IMR-90 (cell line): ENCODE measurements at regions not wholly inside any gene's neighbourhood (a gene's known extent, or its start where the extent isn't known, plus 50 kb on each side); places are given as distances from the start of the nearest gene placed in this dataset.

Source experiments
- ATAC-seq: fragments of 200-7000 bp; cut with Tn5 transposase; 2 replicates; pipeline ENCODE4 v1.9.1; 2020; ENCODE audit warnings: low read depth, mild to moderate bottlenecking, moderate library complexity
- BruUV-seq: library from RNA; stranded (reverse); fragments of 400-500 nt; replicated peaks from 2 replicates; lab custom pipeline; 2021; lab: Mats Ljungman, UMichigan
- CTCF ChIA-PET: fragments of 300-600 bp; formaldehyde crosslinking; extraction: SDS; loops from one replicate; lab custom pipeline; 2021; ENCODE audit warnings: antibody characterized with exemption; lab: Yijun Ruan, JAX
- POLR2A ChIA-PET: fragments of 300-600 bp; sonication (Branson Sonifier 250); formaldehyde crosslinking; loops from one replicate; lab custom pipeline; 2022; ENCODE audit warnings: antibody characterized with exemption; ENCODE audit not compliant: unreplicated experiment; lab: Charles Lee
- DNase-seq: peaks from one replicate; pipeline ENCODE4 v3.0.0; 2013
- H2AFZ ChIP-seq: replicated peaks from 2 replicates; pipeline ENCODE3; 2013; ENCODE audit warnings: low read length, mild to moderate bottlenecking; ENCODE audit not compliant: poor library complexity
- H2AK5ac ChIP-seq: 2 replicates; pipeline ENCODE4 v1.6.1; 2013; ENCODE audit warnings: low read depth, low read length, inconsistent platforms
- H2AK9ac ChIP-seq: replicated peaks from 2 replicates; pipeline ENCODE3; 2013; ENCODE audit warnings: mild to moderate bottlenecking, low read depth, low read length, moderate library complexity; ENCODE audit not compliant: poor library complexity
- H2BK120ac ChIP-seq: 2 replicates; pipeline ENCODE4 v1.6.1; 2013; ENCODE audit warnings: low read depth, low read length, inconsistent platforms
- H2BK15ac ChIP-seq: 3 replicates; pipeline ENCODE4 v1.6.1; 2013; ENCODE audit warnings: low read depth, low read length, inconsistent platforms
- H2BK20ac ChIP-seq: 2 replicates; pipeline ENCODE4 v1.6.1; 2013; ENCODE audit warnings: low read depth, mild to moderate bottlenecking, inconsistent platforms, low read length, moderate library complexity
- H2BK5ac ChIP-seq: 2 replicates; pipeline ENCODE4 v1.6.1; 2013; ENCODE audit warnings: mild to moderate bottlenecking, low read depth, low read length, inconsistent platforms; ENCODE audit not compliant: poor library complexity, severe bottlenecking
- H3K14ac ChIP-seq: replicated peaks from 2 replicates; pipeline ENCODE4 v1.6.1; 2013; ENCODE audit warnings: low read depth, low read length, inconsistent platforms
- H3K18ac ChIP-seq: 2 replicates; pipeline ENCODE4 v1.6.1; 2013; ENCODE audit warnings: low read depth, low read length, control low read depth
- H3K23ac ChIP-seq: 2 replicates; pipeline ENCODE4 v1.6.1; 2013; ENCODE audit warnings: low read depth, low read length, inconsistent platforms
- H3K27ac ChIP-seq: 2 replicates; pipeline ENCODE4 v1.5.1; 2013; ENCODE audit warnings: mild to moderate bottlenecking, control low read depth, low read length; ENCODE audit not compliant: insufficient read depth
- H3K27me3 ChIP-seq: 2 replicates; pipeline ENCODE4 v1.6.1; 2013; ENCODE audit warnings: low read length; ENCODE audit not compliant: control insufficient read depth, insufficient read depth
- H3K36me3 ChIP-seq: 2 replicates; pipeline ENCODE4 v1.6.1; 2013; ENCODE audit warnings: low read length, mixed read lengths; ENCODE audit not compliant: control insufficient read depth, insufficient read depth
- H3K4ac ChIP-seq: 2 replicates; pipeline ENCODE4 v1.6.1; 2013; ENCODE audit warnings: low read depth, low read length, inconsistent platforms
- H3K4me1 ChIP-seq: 2 replicates; pipeline ENCODE4 v1.6.1; 2013; ENCODE audit warnings: low read length, mixed read lengths; ENCODE audit not compliant: control insufficient read depth, insufficient read depth
- H3K4me2 ChIP-seq: 2 replicates; pipeline ENCODE4 v1.6.1; 2013; ENCODE audit warnings: low read depth, mild to moderate bottlenecking, control low read depth, low read length, moderate library complexity
- H3K4me3 ChIP-seq: 2 replicates; pipeline ENCODE4 v1.5.1; 2013; ENCODE audit warnings: low read depth, mild to moderate bottlenecking, control low read depth, low read length, moderate library complexity; ENCODE audit not compliant: insufficient read depth
- H3K56ac ChIP-seq: 2 replicates; pipeline ENCODE4 v1.6.1; 2013; ENCODE audit warnings: low read length, inconsistent platforms; ENCODE audit not compliant: insufficient read depth; ENCODE audit errors: extremely low read depth
- H3K79me1 ChIP-seq, 2 experiments: 2 replicates each; pipeline ENCODE4 v1.6.1; 2013; ENCODE audit warnings: low read length in 2 of 2, inconsistent platforms in 1 of 2, low read depth in 1 of 2
- H3K9ac ChIP-seq: 2 replicates; pipeline ENCODE4 v1.6.1; 2013; ENCODE audit warnings: low read depth, low read length, control low read depth
- H3K9me1 ChIP-seq: 2 replicates; pipeline ENCODE4 v1.6.1; 2013; ENCODE audit warnings: low read length, inconsistent platforms; ENCODE audit not compliant: insufficient read depth
- H3K9me3 ChIP-seq: 2 replicates; pipeline ENCODE4 v1.6.1; 2013; ENCODE audit warnings: low read length; ENCODE audit not compliant: control insufficient read depth, insufficient read depth
- H4K20me1 ChIP-seq: 2 replicates; pipeline ENCODE4 v1.6.1; 2013; ENCODE audit warnings: low read length, inconsistent platforms; ENCODE audit not compliant: insufficient read depth
- H4K5ac ChIP-seq: 2 replicates; pipeline ENCODE4 v1.6.1; 2013; ENCODE audit warnings: mild to moderate bottlenecking, low read depth, low read length, control low read depth
- H4K8ac ChIP-seq, 2 experiments: 2 replicates each; pipeline ENCODE4 v1.6.1; 2013; ENCODE audit warnings: low read depth in 2 of 2, low read length in 2 of 2, control low read depth in 1 of 2, inconsistent platforms in 1 of 2
- H4K91ac ChIP-seq: 2 replicates; pipeline ENCODE4 v1.6.1; 2013; ENCODE audit warnings: low read depth, low read length, inconsistent platforms; ENCODE audit not compliant: insufficient read depth
- FOS ChIP-seq: fragments of 150-350 bp; IDR thresholded peaks from 2 replicates; pipeline ENCODE4 v1.6.1; 2016; ENCODE audit warnings: low read depth, low read length
- MAFK ChIP-seq: IDR thresholded peaks from 2 replicates; pipeline ENCODE4 v1.6.1; 2012; ENCODE audit warnings: low read depth, low read length, improper control_type of control experiment
- MXI1 ChIP-seq: IDR thresholded peaks from 2 replicates; pipeline ENCODE4 v1.6.1; 2012; ENCODE audit warnings: low read depth, mild to moderate bottlenecking, low read length, moderate library complexity, borderline replicate concordance
- POLR2A ChIP-seq: IDR thresholded peaks from 2 replicates; pipeline ENCODE4 v1.6.1; 2012; ENCODE audit warnings: mild to moderate bottlenecking, low read depth, low read length
- RCOR1 ChIP-seq: IDR thresholded peaks from 2 replicates; pipeline ENCODE4 v1.6.1; 2012; ENCODE audit warnings: mild to moderate bottlenecking, low read length, improper control_type of control experiment; ENCODE audit not compliant: insufficient replicate concordance
- WGBS, 2 experiments: methylation state at CpG; one replicate each; pipeline versions ENCODE4 v1.1.5 to v1.1.7; 2013; ENCODE audit warnings: missing lambda C conversion rate in 2 of 2; ENCODE audit not compliant: insufficient read length in 1 of 2; ENCODE audit errors: extremely low coverage in 2 of 2; 5-methylcytosine and 5-hydroxymethylcytosine counted together
- dilution Hi-C: fragments of 300-500 bp; cut with HindIII; formaldehyde crosslinking; loops from one replicate; pipeline ENCODE4 v1.14.3; 2018; ENCODE audit warnings: low sequenced_read_pairs; ENCODE audit not compliant: unreplicated experiment
- in situ Hi-C: fragments of 300-500 bp; cut with MboI; formaldehyde crosslinking; loops from 3 replicates; pipeline ENCODE4 v1.14.3; 2019; ENCODE audit warnings: low sequenced_read_pairs, inconsistent platforms, mixed read lengths
- intact Hi-C: fragments of 100-400 bp; cut with micrococcal nuclease; formaldehyde crosslinking; loops from 2 replicates; pipeline ENCODE4 v1.10.0; 2022

DNA sequence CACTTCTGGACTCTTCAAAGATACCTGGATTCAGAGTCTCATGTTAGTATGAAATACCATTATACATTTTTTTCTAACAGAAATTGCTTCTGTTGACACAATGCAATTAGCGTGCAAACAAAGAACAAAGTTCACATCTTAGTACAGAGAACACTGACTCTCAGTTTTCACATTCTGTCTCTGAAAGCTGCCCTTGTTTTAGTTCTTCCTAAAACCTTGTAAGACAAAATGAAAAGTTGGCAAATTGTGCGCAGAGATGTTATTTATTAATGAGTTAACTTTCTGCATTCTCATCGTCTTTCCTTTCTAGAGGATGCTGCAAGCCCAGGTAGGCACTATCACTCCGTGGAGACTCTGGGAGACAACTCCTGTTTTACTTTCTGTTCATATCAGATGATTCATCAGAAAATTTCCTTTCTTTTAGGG, 377.3 kb upstream of the POU3F3 start:
- Histone ChIP-seq H3K4me3 (no peak overlapping the region), H2BK5ac (no peak overlapping the region), H4K5ac (no peak overlapping the region), H3K14ac (no peak overlapping the region), H3K4ac (no peak overlapping the region), H3K9ac (no peak overlapping the region), H3K27me3 (no peaks in the 10 kb centered on the region), H3K23ac (no peak overlapping the region), H4K8ac (no peak overlapping the region), H3K56ac (no peak overlapping the region), H2AFZ (no peak overlapping the region), H3K79me1 (no peaks in the 10 kb centered on the region), H3K36me3 (no peaks in the 10 kb centered on the region), H4K91ac (no peak overlapping the region), H3K27ac (no peak overlapping the region), H3K18ac (no peak overlapping the region), H3K4me2 (no peak overlapping the region), H3K4me1 (no peaks in the 10 kb centered on the region), H2BK120ac (no peak overlapping the region), H4K20me1 (no peaks in the 10 kb centered on the region), H2BK20ac (no peak overlapping the region), H2AK5ac (no peak overlapping the region), H3K9me3 (peaks cover 7% of the 10 kb centered on the region), H2AK9ac (no peak overlapping the region), H2BK15ac (no peak overlapping the region), H3K9me1 (no peaks in the 10 kb centered on the region)
- ATAC-seq, result no peak
- dilution Hi-C loops (no loop called here), intact Hi-C loops (no loop called here), in situ Hi-C loops (no loop called here)
- DNase-seq, result no peak
- WGBS, 2 experiments, result no CpG with 5 or more reads among the region's 4 CpGs
- TF ChIP-seq MAFK, result no peak
- no peak for TF ChIP-seq FOS
- TF ChIP-seq RCOR1, result no peak
- TF ChIP-seq MXI1, result no peak
- TF ChIP-seq POLR2A, result no peak
- no TSS peak for BruUV-seq
- ChIA-PET CTCF (no interaction called here), POLR2A (no interaction called here)
